HG02981 (cell line): ENCODE measurements at regions not wholly inside any gene's neighbourhood (a gene's known extent, or its start where the extent isn't known, plus 50 kb on each side); places are given as distances from the start of the nearest gene placed in this dataset.
A peak's percentile ranks its signal among the peaks of the same experiment; 100 is the strongest.
"Not testable (repeated sequence)": the region's sequence is repeated elsewhere in the genome, so short reads cannot be mapped to it uniquely, and the experiment has no call there.

Experiments used
- ATAC-seq: cut with Tn5 transposase; IDR thresholded peaks from one replicate; pipeline ENCODE4 v1.9.1; 2021; ENCODE audit warnings: mild to moderate bottlenecking, moderate library complexity; ENCODE audit not compliant: unreplicated experiment

- not testable (repeated sequence) for ATAC-seq
Observed at GRCh38 chr15:85263842-85264440, 116.5 kb upstream of the AKAP13 start.

GRCh38 chr15:85264614-85265190 is 115.7 kb upstream of the AKAP13 start:
- ATAC-seq = not testable (repeated sequence)

GRCh38 chr15:85267158-85267857 is 113.1 kb upstream of the AKAP13 start:
- not testable (repeated sequence) for ATAC-seq

GRCh38 chr15:85274315-85275050 is 105.9 kb upstream of the AKAP13 start:
- no peak for ATAC-seq

GRCh38 chr15:85276508-85276907 is 103.9 kb upstream of the AKAP13 start:
- ATAC-seq = no peak

GRCh38 chr15:85276921-85277320 is 103.5 kb upstream of the AKAP13 start:
- no peak for ATAC-seq

GRCh38 chr15:85277847-85278370 is 102.5 kb upstream of the AKAP13 start:
- no peak for ATAC-seq

GRCh38 chr15:85280203-85280602 is 100.2 kb upstream of the AKAP13 start:
- no peak for ATAC-seq

GRCh38 chr15:85281293-85281882 is 99.0 kb upstream of the AKAP13 start:
- ATAC-seq = no peak

GRCh38 chr15:85282504-85283115 is 97.8 kb upstream of the AKAP13 start:
- no peak for ATAC-seq

- ATAC-seq = peak; percentile 70
Observed at GRCh38 chr15:85283815-85284214, 96.6 kb upstream of the AKAP13 start.

GRCh38 chr15:85284497-85284896 is 95.9 kb upstream of the AKAP13 start:
- peak; percentile 69 for ATAC-seq

GRCh38 chr15:85289677-85290365 is 90.6 kb upstream of the AKAP13 start:
- ATAC-seq = no peak

GRCh38 chr15:85292583-85292982 is 87.8 kb upstream of the AKAP13 start:
- ATAC-seq = not testable (repeated sequence)

GRCh38 chr15:85296615-85297402 is 83.6 kb upstream of the AKAP13 start:
- ATAC-seq = peak; percentile 90

GRCh38 chr15:85297537-85297936 is 82.9 kb upstream of the AKAP13 start:
- ATAC-seq = no peak

GRCh38 chr15:85298366-85298765 is 82.0 kb upstream of the AKAP13 start:
- ATAC-seq = no peak

GRCh38 chr15:85298941-85299340 is 81.5 kb upstream of the AKAP13 start:
- ATAC-seq = no peak

GRCh38 chr15:85302271-85302670 is 78.1 kb upstream of the AKAP13 start:
- ATAC-seq = no peak
